ENCODE measurements at regions not wholly inside any gene's neighbourhood (a gene's known extent, or its start where the extent isn't known, plus 50 kb on each side); places are given as distances from the start of the nearest gene placed in this dataset.

- TF ChIP-seq CTCF (IDR thresholded peaks at IDR 0.05; ENCODE audit: poor library complexity, severe bottlenecking) (no peak), EZH2 (IDR thresholded peaks at IDR 0.05; ENCODE audit: borderline replicate concordance, insufficient read depth, low read length, poor library complexity, severe bottlenecking) (no peak), REST (IDR thresholded peaks at IDR 0.05; ENCODE audit: borderline replicate concordance) (no peak), SMC3 (conservative IDR thresholded peaks at IDR 0.05; ENCODE audit: poor library complexity) (no peak), POLR2AphosphoS5 (IDR thresholded peaks at IDR 0.05) (no peak), TAF1 (IDR thresholded peaks at IDR 0.05; ENCODE audit: low read depth) (no peak), EP300 (conservative IDR thresholded peaks at IDR 0.05; ENCODE audit: poor library complexity, severe bottlenecking) (no peak), RAD21 (conservative IDR thresholded peaks at IDR 0.05) (no peak), MXI1 (conservative IDR thresholded peaks at IDR 0.05; ENCODE audit: poor library complexity, severe bottlenecking) (no peak)
Observed at GRCh38 chr1:228846952-228847351, 111.7 kb downstream of the RHOU start.
